NCI-H510A (cell line): ENCODE measurements at regions not wholly inside any gene's neighbourhood (a gene's known extent, or its start where the extent isn't known, plus 50 kb on each side); places are given as distances from the start of the nearest gene placed in this dataset.

Experiments used
- DNase-seq: peaks from one replicate; lab custom pipeline; 2025; lab: John Stamatoyannopoulos, UW

- no peak for DNase-seq
Observed at GRCh38 chr21:31409831-31410487, 65.9 kb upstream of the TIAM1 start.

GRCh38 chr21:31408301-31409088, 64.4 kb upstream of the TIAM1 start:
- DNase-seq, result no peak

- no peak for DNase-seq
Observed at GRCh38 chr21:31406510-31406909, 62.4 kb upstream of the TIAM1 start.

GRCh38 chr21:31405604-31406003, 61.5 kb upstream of the TIAM1 start:
- DNase-seq, result no peak

- no peak for DNase-seq
Observed at GRCh38 chr21:31403596-31404333, 59.7 kb upstream of the TIAM1 start.

- no peak for DNase-seq
Observed at GRCh38 chr21:31399591-31399990, 55.5 kb upstream of the TIAM1 start.

GRCh38 chr21:31398574-31398973, 54.5 kb upstream of the TIAM1 start:
- no peak for DNase-seq

- no peak for DNase-seq
Observed at GRCh38 chr21:31397939-31398338, 53.9 kb upstream of the TIAM1 start.

GRCh38 chr21:31397515-31397926, 53.5 kb upstream of the TIAM1 start:
- no peak for DNase-seq

- no peak for DNase-seq
Observed at GRCh38 chr21:31397030-31397429, 53.0 kb upstream of the TIAM1 start.

GRCh38 chr21:31396399-31396798, 52.3 kb upstream of the TIAM1 start:
- DNase-seq, result no peak

GRCh38 chr21:31395791-31396190, 51.7 kb upstream of the TIAM1 start:
- no peak for DNase-seq

- DNase-seq, result no peak
Observed at GRCh38 chr21:31395268-31395667, 51.2 kb upstream of the TIAM1 start.

GRCh38 chr21:31394309-31394708, 50.2 kb upstream of the TIAM1 start:
- no peak for DNase-seq
